ENCODE measurements at regions not wholly inside any gene's neighbourhood (a gene's known extent, or its start where the extent isn't known, plus 50 kb on each side); places are given as distances from the start of the nearest gene placed in this dataset.

DNA sequence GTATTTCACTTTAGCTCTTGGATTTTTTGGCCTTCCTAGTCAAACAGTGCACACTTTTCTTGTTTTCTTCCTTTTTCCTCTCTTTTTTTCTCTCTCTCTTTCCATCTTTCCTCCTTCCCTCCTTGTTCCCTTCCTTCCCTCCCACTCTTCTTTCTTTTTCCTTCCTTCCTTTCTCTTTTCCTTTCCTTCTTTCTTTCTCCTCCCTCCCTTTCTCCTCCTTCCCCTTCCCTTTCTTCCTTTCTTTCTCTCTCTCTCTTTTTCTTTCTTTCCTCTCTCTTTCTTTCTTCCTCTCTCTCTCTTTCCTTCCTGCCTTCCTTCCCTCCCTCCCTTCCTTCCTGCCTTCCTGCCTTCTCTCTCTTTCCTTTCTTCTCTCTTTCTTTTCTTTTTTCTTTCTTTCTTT lies 181.6 kb upstream of the ELAC2 start:
- in situ Hi-C loops (cut with HindIII; ENCODE audit: low sequenced_read_pairs): no loop called here
- no peak overlapping the region for H3K4me3 ChIP-seq (ENCODE audit: low read depth, low read length)
- DNase-seq (ENCODE audit: low read depth): no peak
- TF ChIP-seq, protein P1, sequence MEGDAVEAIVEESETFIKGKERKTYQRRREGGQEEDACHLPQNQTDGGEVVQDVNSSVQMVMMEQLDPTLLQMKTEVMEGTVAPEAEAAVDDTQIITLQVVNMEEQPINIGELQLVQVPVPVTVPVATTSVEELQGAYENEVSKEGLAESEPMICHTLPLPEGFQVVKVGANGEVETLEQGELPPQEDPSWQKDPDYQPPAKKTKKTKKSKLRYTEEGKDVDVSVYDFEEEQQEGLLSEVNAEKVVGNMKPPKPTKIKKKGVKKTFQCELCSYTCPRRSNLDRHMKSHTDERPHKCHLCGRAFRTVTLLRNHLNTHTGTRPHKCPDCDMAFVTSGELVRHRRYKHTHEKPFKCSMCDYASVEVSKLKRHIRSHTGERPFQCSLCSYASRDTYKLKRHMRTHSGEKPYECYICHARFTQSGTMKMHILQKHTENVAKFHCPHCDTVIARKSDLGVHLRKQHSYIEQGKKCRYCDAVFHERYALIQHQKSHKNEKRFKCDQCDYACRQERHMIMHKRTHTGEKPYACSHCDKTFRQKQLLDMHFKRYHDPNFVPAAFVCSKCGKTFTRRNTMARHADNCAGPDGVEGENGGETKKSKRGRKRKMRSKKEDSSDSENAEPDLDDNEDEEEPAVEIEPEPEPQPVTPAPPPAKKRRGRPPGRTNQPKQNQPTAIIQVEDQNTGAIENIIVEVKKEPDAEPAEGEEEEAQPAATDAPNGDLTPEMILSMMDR (IDR thresholded peaks at IDR 0.05; ENCODE audit: low read depth, low read length, missing control alignments): no peak

DNA sequence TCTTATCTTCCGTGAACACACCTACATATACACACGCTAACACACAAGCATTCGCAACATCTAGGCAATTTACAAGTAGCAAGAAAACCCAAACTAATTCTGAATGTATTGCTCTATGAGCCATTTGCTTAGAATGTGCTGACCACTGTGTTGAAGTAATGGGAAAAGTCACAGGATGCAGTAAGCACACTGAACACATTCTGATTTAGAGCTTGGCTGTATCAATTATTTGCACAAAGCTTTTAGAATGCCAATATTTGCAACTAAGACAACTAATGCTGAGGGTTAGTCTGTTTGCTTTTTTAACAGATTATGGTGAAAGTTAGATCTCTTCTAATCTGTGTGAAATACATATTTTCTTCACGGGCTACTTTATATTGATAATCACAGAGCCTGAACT lies 179.8 kb upstream of the ELAC2 start:
- DNase-seq (ENCODE audit: low read depth): no peak
- in situ Hi-C loops (cut with HindIII; ENCODE audit: low sequenced_read_pairs): no loop called here
- TF ChIP-seq, protein P1 (IDR thresholded peaks at IDR 0.05; ENCODE audit: low read depth, low read length, missing control alignments): no peak
- no peak overlapping the region for H3K4me3 ChIP-seq (ENCODE audit: low read depth, low read length)

DNA sequence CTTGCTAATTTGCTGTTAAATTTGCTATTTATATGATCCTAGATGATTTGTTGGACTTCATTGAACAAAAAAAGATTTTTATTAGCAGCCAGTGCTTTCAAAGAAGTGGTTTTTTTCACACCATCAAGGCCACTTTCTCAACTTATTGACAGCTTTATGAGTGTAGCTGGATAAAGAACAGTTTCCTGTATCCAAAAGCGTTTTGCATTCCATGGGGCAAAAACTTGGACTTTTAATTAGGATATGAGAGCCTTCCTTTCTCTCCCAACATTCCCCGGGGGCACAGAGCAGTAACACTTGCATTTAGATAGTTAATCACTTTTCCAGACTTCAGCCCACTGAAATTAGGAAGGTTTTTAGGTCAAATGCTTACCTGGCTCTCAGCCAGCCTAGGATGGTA lies 177.1 kb upstream of the ELAC2 start:
- TF ChIP-seq, protein P1 (IDR thresholded peaks at IDR 0.05; ENCODE audit: low read depth, low read length, missing control alignments): no peak
- no peak overlapping the region for H3K4me3 ChIP-seq (ENCODE audit: low read depth, low read length)
- no peak for DNase-seq (ENCODE audit: low read depth)
- in situ Hi-C loops (cut with HindIII; ENCODE audit: low sequenced_read_pairs): no loop called here

DNA sequence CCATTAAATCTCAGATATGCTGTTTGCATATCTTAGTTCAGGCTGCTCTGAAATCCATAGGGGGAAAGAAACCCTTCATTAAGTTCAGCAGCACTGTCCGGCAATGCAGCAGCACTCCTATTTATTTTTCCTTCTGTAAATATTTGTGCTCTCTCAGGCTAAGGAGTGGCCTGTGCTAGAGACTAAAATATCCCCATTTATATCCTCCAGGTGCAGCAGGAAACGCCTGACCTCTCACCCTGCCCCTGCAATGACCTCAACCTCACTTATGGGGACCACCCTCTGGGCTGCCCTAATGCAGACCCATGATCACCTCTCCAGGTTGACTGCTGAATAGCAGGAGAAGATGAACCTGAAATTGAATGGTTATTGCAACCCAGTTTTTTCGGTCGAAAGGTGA lies 165.0 kb upstream of the ELAC2 start:
- in situ Hi-C loops (cut with HindIII; ENCODE audit: low sequenced_read_pairs): no loop called here
- TF ChIP-seq, protein P1 (IDR thresholded peaks at IDR 0.05; ENCODE audit: low read depth, low read length, missing control alignments): no peak
- no peak overlapping the region for H3K4me3 ChIP-seq (ENCODE audit: low read depth, low read length)
- no peak for DNase-seq (ENCODE audit: low read depth)

DNA sequence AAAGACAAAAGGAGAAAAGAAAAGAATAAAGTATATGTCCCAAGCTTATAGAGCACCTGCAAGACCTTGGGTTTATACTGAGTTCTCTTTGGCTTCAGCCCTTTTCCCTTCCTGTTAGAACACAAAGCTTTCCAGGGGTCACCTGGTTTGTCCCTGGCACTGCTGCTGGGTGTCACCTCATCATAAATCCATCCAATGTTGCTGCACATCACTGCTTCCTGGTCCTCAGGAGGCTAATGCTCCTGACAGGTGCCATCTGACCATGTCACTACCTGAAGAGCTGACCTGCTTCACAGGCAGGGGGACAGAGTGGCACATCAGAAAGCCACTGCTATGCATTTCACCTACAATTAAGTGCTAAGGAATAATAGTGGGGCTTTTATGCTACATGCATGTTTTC lies 164.6 kb upstream of the ELAC2 start:
- no peak overlapping the region for H3K4me3 ChIP-seq (ENCODE audit: low read depth, low read length)
- TF ChIP-seq, protein P1 (IDR thresholded peaks at IDR 0.05; ENCODE audit: low read depth, low read length, missing control alignments): no peak
- DNase-seq (ENCODE audit: low read depth): no peak
- in situ Hi-C loops (cut with HindIII; ENCODE audit: low sequenced_read_pairs): no loop called here

DNA sequence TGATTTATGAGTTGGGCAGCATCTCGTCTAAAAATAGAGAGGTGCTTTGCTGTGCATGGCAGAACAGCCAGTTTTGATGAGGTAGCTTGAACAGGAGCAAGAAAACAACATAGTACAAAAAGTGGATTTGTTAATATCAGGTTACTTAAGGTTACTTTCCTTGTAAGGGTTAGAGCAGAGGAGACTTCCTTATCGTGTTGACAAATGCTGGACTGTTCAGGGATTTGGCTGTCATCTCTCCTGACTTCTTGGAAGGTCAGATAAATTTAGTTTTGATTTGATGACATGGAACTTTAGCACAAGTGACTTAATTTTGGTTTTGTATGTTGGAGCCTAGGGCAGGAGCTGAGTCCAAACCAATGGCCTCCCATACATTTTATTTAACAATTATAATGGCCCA lies 163.9 kb upstream of the ELAC2 start:
- no peak overlapping the region for H3K4me3 ChIP-seq (ENCODE audit: low read depth, low read length)
- in situ Hi-C loops (cut with HindIII; ENCODE audit: low sequenced_read_pairs): no loop called here
- TF ChIP-seq, protein P1 (IDR thresholded peaks at IDR 0.05; ENCODE audit: low read depth, low read length, missing control alignments): no peak

DNA sequence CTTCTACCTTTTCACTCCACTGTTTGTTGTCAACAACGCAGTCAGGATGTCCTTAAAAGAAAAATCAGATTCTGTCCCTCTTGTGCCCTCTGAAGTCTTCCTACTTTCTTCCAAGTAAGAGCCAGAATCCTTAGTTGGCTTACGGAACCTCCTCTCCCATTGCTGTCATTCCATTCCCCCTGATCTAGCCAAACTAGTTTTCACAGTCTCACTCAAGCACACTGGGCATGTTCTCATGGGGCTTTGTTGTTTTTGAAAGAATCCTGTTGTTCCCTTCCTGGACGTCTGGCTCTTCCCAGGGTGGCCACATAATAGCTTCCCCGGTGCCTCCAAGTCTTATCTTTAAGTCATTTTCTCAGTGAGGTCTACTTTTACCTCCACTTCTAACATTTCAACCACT lies 158.6 kb upstream of the ELAC2 start:
- TF ChIP-seq, protein P1 (IDR thresholded peaks at IDR 0.05; ENCODE audit: low read depth, low read length, missing control alignments): no peak
- in situ Hi-C loops (cut with HindIII; ENCODE audit: low sequenced_read_pairs): no loop called here
- no peak for DNase-seq (ENCODE audit: low read depth)
- H3K4me3 ChIP-seq (ENCODE audit: low read depth, low read length): no peak overlapping the region

More for the DNA sequence above, 163.9 kb upstream of the ELAC2 start:
- no peak for DNase-seq (ENCODE audit: low read depth)

All from astrocyte of the cerebellum (primary cell).